Esophagus squamous epithelium (tissue), 4 donors: ENCODE measurements at regions not wholly inside any gene's neighbourhood (a gene's known extent, or its start where the extent isn't known, plus 50 kb on each side); places are given as distances from the start of the nearest gene placed in this dataset.

Experiments used
- CTCF ChIP-seq, 6 experiments: fragments of 450-650 bp in 4 of 6; fragments of 200-600 bp in 2 of 6; sonication (generic) in 2 of 6; IDR thresholded peaks; one replicate each; pipeline ENCODE4 v1.5.1; 2016 to 2019; ENCODE audit warnings: antibody characterized with exemption in 6 of 6, mild to moderate bottlenecking in 4 of 6, moderate library complexity in 4 of 6
- POLR2A ChIP-seq, 4 donors: fragments of 450-650 bp; IDR thresholded peaks; one replicate each; pipeline ENCODE4 v1.6.1; 2017; ENCODE audit warnings: antibody characterized with exemption in 4 of 4, mild to moderate bottlenecking in 4 of 4, moderate library complexity in 3 of 4

- no peak for TF ChIP-seq CTCF (IDR thresholded peaks at IDR 0.05)
- TF ChIP-seq POLR2A (IDR thresholded peaks at IDR 0.05), result no peak
Measured at GRCh38 chr10:4219901-4220300, 434.9 kb upstream of the KLF6 start.
